ENCODE measurements at regions not wholly inside any gene's neighbourhood (a gene's known extent, or its start where the extent isn't known, plus 50 kb on each side); places are given as distances from the start of the nearest gene placed in this dataset.

- TF ChIP-seq CTCF (conservative IDR thresholded peaks at IDR 0.05; ENCODE audit: low read depth, low read length) = no peak
- H3K4me3 ChIP-seq (ENCODE audit: low read length) = no peak overlapping the region
- no peak for DNase-seq (ENCODE audit: low read depth)
Observed at GRCh38 chr15:70154718-70155347, 57.1 kb upstream of the TLE3 start.

GRCh38 chr15:70153921-70154717 lies 56.4 kb upstream of the TLE3 start:
- TF ChIP-seq CTCF (conservative IDR thresholded peaks at IDR 0.05; ENCODE audit: low read depth, low read length) = no peak
- H3K4me3 ChIP-seq (ENCODE audit: low read length) = no peak overlapping the region
- no peak for DNase-seq (ENCODE audit: low read depth)

- H3K4me3 ChIP-seq (ENCODE audit: low read length) = no peak overlapping the region
- TF ChIP-seq CTCF (conservative IDR thresholded peaks at IDR 0.05; ENCODE audit: low read depth, low read length) = no peak
- no peak for DNase-seq (ENCODE audit: low read depth)
Observed at GRCh38 chr15:70152070-70152480, 54.4 kb upstream of the TLE3 start.

GRCh38 chr15:70151462-70151861 lies 53.7 kb upstream of the TLE3 start:
- no peak for TF ChIP-seq CTCF (conservative IDR thresholded peaks at IDR 0.05; ENCODE audit: low read depth, low read length)
- no peak overlapping the region for H3K4me3 ChIP-seq (ENCODE audit: low read length)
- no peak for DNase-seq (ENCODE audit: low read depth)

DNA sequence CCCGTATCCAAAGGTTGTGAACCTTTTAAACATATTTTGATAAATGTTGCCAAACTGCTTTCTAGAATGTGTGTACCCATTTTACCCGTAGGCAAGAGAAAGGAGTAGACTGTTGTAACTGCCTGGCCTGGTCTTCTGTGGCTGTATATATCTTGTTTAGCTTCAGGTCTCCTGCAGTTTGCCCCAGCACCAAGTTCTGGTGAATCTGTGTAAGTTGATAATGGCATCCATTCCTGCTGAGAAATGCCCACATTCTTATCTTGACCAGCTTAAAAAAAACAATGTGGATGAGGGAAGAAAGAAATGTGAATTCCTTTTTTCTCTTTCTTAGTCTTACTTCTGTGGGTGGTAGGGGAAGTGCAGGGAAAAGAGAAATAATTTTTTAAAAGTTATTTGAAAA lies 53.3 kb upstream of the TLE3 start:
- DNase-seq (ENCODE audit: low read depth) = no peak
- no peak for TF ChIP-seq CTCF (conservative IDR thresholded peaks at IDR 0.05; ENCODE audit: low read depth, low read length)
- no peak overlapping the region for H3K4me3 ChIP-seq (ENCODE audit: low read length)

- no peak for TF ChIP-seq CTCF (conservative IDR thresholded peaks at IDR 0.05; ENCODE audit: low read depth, low read length)
- H3K4me3 ChIP-seq (ENCODE audit: low read length) = no peak overlapping the region
- DNase-seq (ENCODE audit: low read depth) = no peak
Observed at GRCh38 chr15:70150405-70150747, 52.7 kb upstream of the TLE3 start.
